ENCODE measurements at regions not wholly inside any gene's neighbourhood (a gene's known extent, or its start where the extent isn't known, plus 50 kb on each side); places are given as distances from the start of the nearest gene placed in this dataset.

- peaks cover 9% of the 10 kb centered on the region for H3K27me3 Mint-ChIP-seq
Observed at GRCh38 chr7:12967322-12967721, 279.9 kb downstream of the ARL4A start.

GRCh38 chr7:12968836-12969422 is 281.5 kb downstream of the ARL4A start:
- ATAC-seq (replicated peaks; ENCODE audit: extremely low read depth, poor library complexity, severe bottlenecking) (no peak), DNase-seq (ENCODE audit: low spot score in 2 of 2) (no peak)
- Mint-ChIP-seq H3K36me3 (ENCODE audit: insufficient read depth) (no peaks in the 10 kb centered on the region), H3K4me3 (no peak overlapping the region), H3K27ac (ENCODE audit: low read depth) (no peak overlapping the region), H3K27me3 (peaks cover 1% of the 10 kb centered on the region), H3K9me3 (no peaks in the 10 kb centered on the region), H3K4me1 (no peaks in the 10 kb centered on the region)

More at GRCh38 chr7:12967322-12967721, 279.9 kb downstream of the ARL4A start:
- no peaks in the 10 kb centered on the region for H3K9me3 Mint-ChIP-seq
- no peak overlapping the region for H3K27ac Mint-ChIP-seq (ENCODE audit: low read depth)
- DNase-seq (ENCODE audit: low spot score in 2 of 2) (no peak), ATAC-seq (replicated peaks; ENCODE audit: extremely low read depth, poor library complexity, severe bottlenecking) (no peak)
- H3K4me3 Mint-ChIP-seq = no peak overlapping the region
- no peaks in the 10 kb centered on the region for H3K36me3 Mint-ChIP-seq (ENCODE audit: insufficient read depth)
- H3K4me1 Mint-ChIP-seq = no peaks in the 10 kb centered on the region

GRCh38 chr7:12970626-12971025 is 283.2 kb downstream of the ARL4A start:
- Mint-ChIP-seq H3K4me3 (no peak overlapping the region), H3K27ac (ENCODE audit: low read depth) (no peak overlapping the region), H3K36me3 (ENCODE audit: insufficient read depth) (no peaks in the 10 kb centered on the region), H3K27me3 (no peaks in the 10 kb centered on the region), H3K9me3 (no peaks in the 10 kb centered on the region), H3K4me1 (no peaks in the 10 kb centered on the region)
- ATAC-seq (replicated peaks; ENCODE audit: extremely low read depth, poor library complexity, severe bottlenecking) (no peak), DNase-seq (ENCODE audit: low spot score in 2 of 2) (no peak)

- no peaks in the 10 kb centered on the region for H3K9me3 Mint-ChIP-seq
- H3K4me3 Mint-ChIP-seq = no peak overlapping the region
- no peak overlapping the region for H3K27ac Mint-ChIP-seq (ENCODE audit: low read depth)
- ATAC-seq (replicated peaks; ENCODE audit: extremely low read depth, poor library complexity, severe bottlenecking) = no peak
- no peaks in the 10 kb centered on the region for H3K36me3 Mint-ChIP-seq (ENCODE audit: insufficient read depth)
- H3K4me1 Mint-ChIP-seq = no peaks in the 10 kb centered on the region
- DNase-seq (ENCODE audit: low spot score in 2 of 2) = no peak
- H3K27me3 Mint-ChIP-seq = no peaks in the 10 kb centered on the region
Observed at GRCh38 chr7:12974451-12975166, 287.2 kb downstream of the ARL4A start.

- ATAC-seq (replicated peaks; ENCODE audit: extremely low read depth, poor library complexity, severe bottlenecking) = no peak
Observed at GRCh38 chr7:12975412-12975811, 288.0 kb downstream of the ARL4A start.

GRCh38 chr7:12979181-12979580 is 291.7 kb downstream of the ARL4A start:
- H3K9me3 Mint-ChIP-seq = no peaks in the 10 kb centered on the region
- DNase-seq (ENCODE audit: low spot score in 2 of 2) (no peak), ATAC-seq (replicated peaks; ENCODE audit: extremely low read depth, poor library complexity, severe bottlenecking) (no peak)
- no peaks in the 10 kb centered on the region for H3K4me1 Mint-ChIP-seq
- H3K27ac Mint-ChIP-seq (ENCODE audit: low read depth) = no peak overlapping the region
- no peaks in the 10 kb centered on the region for H3K36me3 Mint-ChIP-seq (ENCODE audit: insufficient read depth)
- H3K4me3 Mint-ChIP-seq = no peak overlapping the region
- peaks cover 9% of the 10 kb centered on the region for H3K27me3 Mint-ChIP-seq

More at GRCh38 chr7:12975412-12975811, 288.0 kb downstream of the ARL4A start:
- Mint-ChIP-seq H3K4me3 (no peak overlapping the region), H3K27ac (ENCODE audit: low read depth) (no peak overlapping the region), H3K27me3 (no peaks in the 10 kb centered on the region), H3K4me1 (no peaks in the 10 kb centered on the region), H3K9me3 (no peaks in the 10 kb centered on the region), H3K36me3 (ENCODE audit: insufficient read depth) (no peaks in the 10 kb centered on the region)
- DNase-seq (ENCODE audit: low spot score in 2 of 2) = no peak

- DNase-seq (ENCODE audit: low spot score in 2 of 2) (no peak), ATAC-seq (replicated peaks; ENCODE audit: extremely low read depth, poor library complexity, severe bottlenecking) (no peak)
- Mint-ChIP-seq H3K4me3 (no peak overlapping the region), H3K36me3 (ENCODE audit: insufficient read depth) (peaks cover 2% of the 10 kb centered on the region), H3K27me3 (peaks cover 9% of the 10 kb centered on the region), H3K9me3 (no peaks in the 10 kb centered on the region), H3K27ac (ENCODE audit: low read depth) (no peak overlapping the region), H3K4me1 (no peaks in the 10 kb centered on the region)
Observed at GRCh38 chr7:12982178-12982577, 294.7 kb downstream of the ARL4A start.

- Mint-ChIP-seq H3K36me3 (ENCODE audit: insufficient read depth) (peaks cover 2% of the 10 kb centered on the region), H3K27ac (ENCODE audit: low read depth) (no peak overlapping the region), H3K9me3 (no peaks in the 10 kb centered on the region), H3K4me3 (no peak overlapping the region), H3K27me3 (peaks cover 21% of the 10 kb centered on the region), H3K4me1 (no peaks in the 10 kb centered on the region)
- DNase-seq (ENCODE audit: low spot score in 2 of 2) (no peak), ATAC-seq (replicated peaks; ENCODE audit: extremely low read depth, poor library complexity, severe bottlenecking) (no peak)
Observed at GRCh38 chr7:12984117-12984516, 296.7 kb downstream of the ARL4A start.

GRCh38 chr7:12985228-12985627 is 297.8 kb downstream of the ARL4A start:
- Mint-ChIP-seq H3K9me3 (no peaks in the 10 kb centered on the region), H3K27me3 (peaks cover 21% of the 10 kb centered on the region)
- no peak for ATAC-seq (replicated peaks; ENCODE audit: extremely low read depth, poor library complexity, severe bottlenecking)

GRCh38 chr7:12985752-12986151 is 298.3 kb downstream of the ARL4A start:
- Mint-ChIP-seq H3K36me3 (ENCODE audit: insufficient read depth) (peaks cover 2% of the 10 kb centered on the region), H3K4me1 (no peaks in the 10 kb centered on the region), H3K4me3 (no peak overlapping the region), H3K27ac (ENCODE audit: low read depth) (no peak overlapping the region), H3K27me3 (peaks cover 21% of the 10 kb centered on the region), H3K9me3 (no peaks in the 10 kb centered on the region)
- DNase-seq (ENCODE audit: low spot score in 2 of 2) (no peak), ATAC-seq (replicated peaks; ENCODE audit: extremely low read depth, poor library complexity, severe bottlenecking) (no peak)

More at GRCh38 chr7:12985228-12985627, 297.8 kb downstream of the ARL4A start:
- Mint-ChIP-seq H3K36me3 (ENCODE audit: insufficient read depth) (peaks cover 2% of the 10 kb centered on the region), H3K27ac (ENCODE audit: low read depth) (no peak overlapping the region), H3K4me3 (no peak overlapping the region), H3K4me1 (no peaks in the 10 kb centered on the region)
- no peak for DNase-seq (ENCODE audit: low spot score in 2 of 2)

- ATAC-seq (replicated peaks; ENCODE audit: extremely low read depth, poor library complexity, severe bottlenecking) (no peak), DNase-seq (ENCODE audit: low spot score in 2 of 2) (no peak)
- Mint-ChIP-seq H3K9me3 (no peaks in the 10 kb centered on the region), H3K4me1 (no peaks in the 10 kb centered on the region), H3K27ac (ENCODE audit: low read depth) (no peak overlapping the region), H3K4me3 (no peak overlapping the region), H3K36me3 (ENCODE audit: insufficient read depth) (peaks cover 2% of the 10 kb centered on the region), H3K27me3 (peaks cover 21% of the 10 kb centered on the region)
Observed at GRCh38 chr7:12987238-12987637, 299.8 kb downstream of the ARL4A start.

GRCh38 chr7:12990440-12990839 is 303.0 kb downstream of the ARL4A start:
- DNase-seq (ENCODE audit: low spot score in 2 of 2) (no peak), ATAC-seq (replicated peaks; ENCODE audit: extremely low read depth, poor library complexity, severe bottlenecking) (no peak)
- peaks cover 12% of the 10 kb centered on the region for H3K27me3 Mint-ChIP-seq
- no peak overlapping the region for H3K27ac Mint-ChIP-seq (ENCODE audit: low read depth)
- H3K36me3 Mint-ChIP-seq (ENCODE audit: insufficient read depth) = peaks cover 2% of the 10 kb centered on the region
- no peaks in the 10 kb centered on the region for H3K9me3 Mint-ChIP-seq
- no peak overlapping the region for H3K4me3 Mint-ChIP-seq
- H3K4me1 Mint-ChIP-seq = no peaks in the 10 kb centered on the region

GRCh38 chr7:12993025-12993424 is 305.6 kb downstream of the ARL4A start:
- DNase-seq (ENCODE audit: low spot score in 2 of 2) (no peak), ATAC-seq (replicated peaks; ENCODE audit: extremely low read depth, poor library complexity, severe bottlenecking) (no peak)
- H3K36me3 Mint-ChIP-seq (ENCODE audit: insufficient read depth) = peaks cover 3% of the 10 kb centered on the region
- H3K27ac Mint-ChIP-seq (ENCODE audit: low read depth) = no peak overlapping the region
- no peaks in the 10 kb centered on the region for H3K4me1 Mint-ChIP-seq
- H3K4me3 Mint-ChIP-seq = no peak overlapping the region
- H3K9me3 Mint-ChIP-seq = no peaks in the 10 kb centered on the region
- H3K27me3 Mint-ChIP-seq = peaks cover 9% of the 10 kb centered on the region

Data from central memory CD8-positive, alpha-beta T cell (primary cell).